Upper lobe of left lung (tissue), 4 donors: ENCODE measurements at regions not wholly inside any gene's neighbourhood (a gene's known extent, or its start where the extent isn't known, plus 50 kb on each side); places are given as distances from the start of the nearest gene placed in this dataset.

ENCODE experiments used
- EP300 ChIP-seq, 4 donors: sonication (generic); formaldehyde crosslinking; IDR thresholded peaks; one replicate each; pipeline ENCODE4 v1.5.1; 2017; ENCODE audit warnings: antibody characterized with exemption in 4 of 4, control low read depth in 2 of 4
- POLR2A ChIP-seq, 4 donors: fragments of 450-650 bp; IDR thresholded peaks; one replicate each; pipeline ENCODE4 v1.5.1; 2016 to 2017; ENCODE audit warnings: antibody characterized with exemption in 4 of 4, mild to moderate bottlenecking in 2 of 4
- POLR2AphosphoS5 ChIP-seq, 2 donors: sonication (generic); formaldehyde crosslinking; IDR thresholded peaks; one replicate each; pipeline ENCODE4 v1.5.1; 2017; ENCODE audit warnings: antibody characterized with exemption in 2 of 2
- TF ChIP-seq, protein P1 (sequence below), 6 experiments: fragments of 450-650 bp in 4 of 6; fragments of 200-600 bp in 2 of 6; sonication (generic) in 2 of 6; IDR thresholded peaks; one replicate each; pipeline ENCODE4 v1.5.1; 2016 to 2019; ENCODE audit warnings: antibody characterized with exemption in 6 of 6

DNA sequence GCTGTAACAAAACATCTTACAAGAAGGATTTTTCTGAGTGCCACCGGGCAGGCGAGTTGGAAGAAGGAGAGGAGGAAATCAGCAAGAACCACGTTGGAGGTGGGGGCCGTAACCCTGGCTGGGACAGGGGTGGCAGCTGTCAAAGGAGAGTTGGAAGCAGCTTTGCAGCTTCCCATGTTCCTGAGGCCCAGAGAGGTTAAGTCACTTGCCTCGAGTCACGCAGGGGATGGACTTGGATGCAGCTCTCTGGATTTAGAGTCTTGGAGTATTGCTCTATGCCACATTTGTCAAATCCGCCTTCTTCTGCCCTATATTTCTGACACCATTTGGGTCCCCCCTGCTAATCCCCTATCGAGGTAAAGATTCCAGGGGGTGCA, 83.0 kb upstream of the CIBAR2 start:
- TF ChIP-seq, protein P1, sequence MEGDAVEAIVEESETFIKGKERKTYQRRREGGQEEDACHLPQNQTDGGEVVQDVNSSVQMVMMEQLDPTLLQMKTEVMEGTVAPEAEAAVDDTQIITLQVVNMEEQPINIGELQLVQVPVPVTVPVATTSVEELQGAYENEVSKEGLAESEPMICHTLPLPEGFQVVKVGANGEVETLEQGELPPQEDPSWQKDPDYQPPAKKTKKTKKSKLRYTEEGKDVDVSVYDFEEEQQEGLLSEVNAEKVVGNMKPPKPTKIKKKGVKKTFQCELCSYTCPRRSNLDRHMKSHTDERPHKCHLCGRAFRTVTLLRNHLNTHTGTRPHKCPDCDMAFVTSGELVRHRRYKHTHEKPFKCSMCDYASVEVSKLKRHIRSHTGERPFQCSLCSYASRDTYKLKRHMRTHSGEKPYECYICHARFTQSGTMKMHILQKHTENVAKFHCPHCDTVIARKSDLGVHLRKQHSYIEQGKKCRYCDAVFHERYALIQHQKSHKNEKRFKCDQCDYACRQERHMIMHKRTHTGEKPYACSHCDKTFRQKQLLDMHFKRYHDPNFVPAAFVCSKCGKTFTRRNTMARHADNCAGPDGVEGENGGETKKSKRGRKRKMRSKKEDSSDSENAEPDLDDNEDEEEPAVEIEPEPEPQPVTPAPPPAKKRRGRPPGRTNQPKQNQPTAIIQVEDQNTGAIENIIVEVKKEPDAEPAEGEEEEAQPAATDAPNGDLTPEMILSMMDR (IDR thresholded peaks at IDR 0.05), result no peak
- TF ChIP-seq POLR2A (IDR thresholded peaks at IDR 0.05) (no peak), POLR2AphosphoS5 (IDR thresholded peaks at IDR 0.05) (no peak), EP300 (IDR thresholded peaks at IDR 0.05) (no peak)
